ENCODE measurements at regions not wholly inside any gene's neighbourhood (a gene's known extent, or its start where the extent isn't known, plus 50 kb on each side); places are given as distances from the start of the nearest gene placed in this dataset.

DNA sequence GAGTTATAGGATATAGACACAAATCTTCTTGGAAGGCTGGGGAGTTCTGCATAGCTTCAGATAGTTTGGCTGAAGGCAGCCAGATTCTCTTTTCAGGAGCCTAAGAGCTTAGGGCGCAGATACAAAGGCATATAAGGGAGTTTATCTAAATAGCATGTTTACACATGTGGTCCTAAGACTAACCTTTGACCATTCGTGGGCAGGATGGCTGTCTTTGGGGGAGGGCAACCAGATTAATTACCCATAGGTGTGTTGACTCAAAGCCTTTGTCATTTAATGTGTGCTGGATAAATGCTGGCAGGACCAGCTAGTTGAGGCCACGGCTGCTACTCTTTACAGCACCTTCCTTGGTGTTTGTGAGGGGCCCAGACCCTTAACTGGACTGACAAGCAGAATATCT is 71.8 kb downstream of the IER5 start:
- Mint-ChIP-seq H3K4me1 (peaks cover 10 to 14% of the 10 kb centered on the region in 2 donors), H3K9me3 (peaks cover 20 to 28% of the 10 kb centered on the region in 2 donors), H3K4me3 (no peak overlapping the region), H3K36me3 (peaks cover 22 to 32% of the 10 kb centered on the region in 2 donors), H3K27me3 (peaks cover 0 to 4% of the 10 kb centered on the region in 2 donors), H3K27ac (no peak overlapping the region)
- ATAC-seq (replicated peaks) = no peak
- no peak for DNase-seq

DNA sequence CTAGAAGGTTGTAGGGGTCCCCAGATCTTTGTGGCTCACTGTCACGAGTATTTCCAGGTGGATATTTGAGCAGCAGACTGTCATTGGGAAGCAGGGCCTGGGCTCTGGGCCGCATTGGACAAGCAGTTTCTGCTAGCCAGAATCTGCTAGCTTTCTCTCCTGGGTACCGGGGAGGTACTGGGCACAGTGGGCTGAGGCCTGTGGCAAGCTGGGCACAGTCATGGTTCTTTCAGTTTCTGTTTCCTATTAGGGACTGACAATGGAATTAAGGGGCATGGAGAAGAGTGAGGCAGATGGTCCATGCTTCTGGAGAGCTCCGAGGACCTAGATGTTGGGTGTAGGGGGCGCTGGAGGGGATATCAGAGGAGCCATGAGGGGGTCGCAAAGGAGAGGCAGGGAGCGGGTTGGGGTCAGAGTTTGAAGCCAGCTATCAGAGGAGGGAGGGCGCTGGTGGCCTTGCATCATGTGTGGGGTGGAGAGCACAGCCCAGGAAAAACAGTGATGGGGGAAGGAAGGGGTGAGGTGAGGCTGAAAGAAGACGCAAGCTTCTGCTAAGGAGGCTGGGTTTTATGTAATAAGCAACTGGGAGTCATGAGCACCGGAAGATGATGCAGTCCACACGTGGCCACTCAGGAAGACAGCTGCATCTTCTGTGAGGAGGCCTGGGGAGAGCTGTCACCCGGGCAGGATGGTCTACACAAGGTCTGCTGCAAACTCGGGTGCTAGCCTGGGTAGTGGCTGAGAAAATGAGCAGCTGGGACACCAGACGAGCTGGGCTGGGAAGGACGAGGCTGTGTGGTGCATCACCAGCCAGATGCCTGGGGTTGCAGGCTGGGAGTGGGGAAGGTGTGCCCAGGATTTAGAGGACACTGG is 72.7 kb downstream of the IER5 start:
- H3K4me1 Mint-ChIP-seq = peaks cover 10 to 14% of the 10 kb centered on the region in 2 donors
- H3K27me3 Mint-ChIP-seq = peaks cover 0 to 4% of the 10 kb centered on the region in 2 donors
- H3K36me3 Mint-ChIP-seq = peaks cover 22 to 34% of the 10 kb centered on the region in 2 donors
- no peak for ATAC-seq (replicated peaks)
- no peak for DNase-seq
- H3K9me3 Mint-ChIP-seq = peaks cover 20 to 28% of the 10 kb centered on the region in 2 donors
- H3K4me3 Mint-ChIP-seq = no peak overlapping the region
- peak overlapping the region; percentile 53 for H3K27ac Mint-ChIP-seq

DNA sequence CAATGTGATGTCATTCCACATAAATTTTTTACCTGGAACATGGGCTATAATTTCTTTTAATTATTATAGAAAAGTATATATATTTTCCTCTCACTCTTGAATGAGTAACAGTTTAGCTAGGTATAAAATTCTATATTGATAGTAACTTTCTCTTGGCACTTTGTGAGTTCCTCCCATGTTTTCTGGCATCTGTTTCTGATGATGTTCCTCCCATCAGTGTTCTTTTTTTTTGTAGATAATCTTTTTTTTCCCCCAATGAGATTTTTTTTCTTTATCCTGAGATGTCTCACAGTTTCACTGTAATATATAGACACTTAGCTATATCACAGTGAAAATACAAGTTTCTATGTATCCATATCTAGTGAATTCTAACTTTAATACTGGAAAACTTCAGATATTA is 75.2 kb downstream of the IER5 start:
- Mint-ChIP-seq H3K4me3 (no peak overlapping the region), H3K27ac (no peak overlapping the region), H3K36me3 (peaks cover 20 to 34% of the 10 kb centered on the region in 2 donors), H3K9me3 (peaks cover 20 to 28% of the 10 kb centered on the region in 2 donors), H3K27me3 (no peaks in the 10 kb centered on the region), H3K4me1 (peaks cover 13 to 18% of the 10 kb centered on the region in 2 donors)
- ATAC-seq (replicated peaks) = no peak
- DNase-seq = no peak

DNA sequence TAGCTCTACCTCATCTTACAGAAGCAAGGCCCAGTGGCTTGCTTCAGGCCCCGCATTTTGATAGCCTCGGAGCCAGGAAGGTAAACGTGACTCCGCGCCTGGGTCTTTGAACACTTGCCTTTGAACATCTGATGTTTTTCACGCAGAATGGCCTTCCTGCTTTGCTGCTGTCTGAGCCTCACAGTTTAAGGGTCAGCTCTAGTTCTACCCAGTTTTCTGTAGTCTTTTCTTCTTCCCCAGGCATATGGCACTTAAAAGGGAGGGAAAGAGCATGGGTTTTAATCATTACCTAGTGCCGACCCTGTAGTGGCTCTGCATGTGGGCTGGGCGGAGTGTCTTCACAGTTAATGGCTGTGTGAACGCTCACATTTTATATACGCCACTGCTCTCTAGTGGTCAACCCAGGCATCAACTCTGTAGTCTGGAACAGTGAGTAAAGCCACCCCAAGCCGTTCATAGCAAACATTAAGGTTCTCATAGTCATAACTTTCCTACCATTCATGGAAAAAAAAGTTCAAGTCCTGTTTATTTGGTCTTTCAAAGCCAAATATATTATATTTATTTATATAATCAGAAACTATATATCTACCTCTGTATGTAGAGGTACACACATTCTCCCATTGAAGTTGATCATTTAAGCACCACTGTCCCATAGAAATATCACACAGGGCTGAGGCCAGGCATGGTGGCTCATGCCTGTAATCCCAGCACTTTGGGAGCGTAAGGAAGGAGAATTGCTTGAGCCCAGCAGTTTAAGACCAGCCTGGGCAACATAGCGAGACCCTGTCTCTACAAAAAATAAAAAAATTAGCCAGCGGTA is 78.1 kb downstream of the IER5 start:
- H3K4me3 Mint-ChIP-seq = no peak overlapping the region
- no peaks in the 10 kb centered on the region for H3K27me3 Mint-ChIP-seq
- H3K27ac Mint-ChIP-seq = no peak overlapping the region
- peaks cover 14 to 26% of the 10 kb centered on the region in 2 donors for H3K36me3 Mint-ChIP-seq
- ATAC-seq (replicated peaks) (peak; percentile 100), DNase-seq (peak; percentile 57)
- H3K9me3 Mint-ChIP-seq = peaks cover 15 to 20% of the 10 kb centered on the region in 2 donors
- peaks cover 3 to 5% of the 10 kb centered on the region in 2 donors for H3K4me1 Mint-ChIP-seq

DNA sequence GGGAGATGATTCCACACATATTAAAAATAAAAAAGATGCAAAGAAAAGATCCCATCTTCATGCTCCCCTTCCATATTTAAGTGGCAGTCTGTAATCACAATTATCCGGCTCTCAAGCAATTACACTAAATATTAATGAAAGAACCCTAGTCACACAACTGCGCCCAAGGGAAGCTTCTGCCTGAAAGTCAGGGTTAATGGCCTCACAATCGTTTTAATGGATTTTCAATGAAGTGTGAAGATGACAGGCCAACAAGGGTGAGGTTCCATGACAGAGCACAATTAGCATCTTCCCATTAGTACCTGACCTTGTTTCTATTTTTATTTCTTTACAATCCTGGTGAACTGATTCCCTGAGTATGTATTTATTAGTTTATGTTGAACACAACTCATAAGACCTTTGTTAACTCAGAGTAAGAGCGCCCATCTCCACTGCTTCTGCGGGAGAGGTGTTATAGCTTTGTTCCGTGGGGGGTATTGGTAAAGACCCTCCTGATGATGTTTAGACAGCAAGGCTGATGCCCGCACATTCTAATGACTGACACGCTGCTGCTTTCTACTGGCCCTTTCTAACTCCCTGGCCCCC is 80.9 kb downstream of the IER5 start:
- Mint-ChIP-seq H3K36me3 (peaks cover 4 to 15% of the 10 kb centered on the region in 2 donors), H3K27ac (no peak overlapping the region), H3K27me3 (peaks cover 6 to 8% of the 10 kb centered on the region in 2 donors), H3K4me1 (peaks cover 5% of the 10 kb centered on the region in 2 donors), H3K9me3 (peaks cover 4 to 9% of the 10 kb centered on the region in 2 donors), H3K4me3 (no peak overlapping the region)
- DNase-seq (no peak), ATAC-seq (replicated peaks) (no peak)

DNA sequence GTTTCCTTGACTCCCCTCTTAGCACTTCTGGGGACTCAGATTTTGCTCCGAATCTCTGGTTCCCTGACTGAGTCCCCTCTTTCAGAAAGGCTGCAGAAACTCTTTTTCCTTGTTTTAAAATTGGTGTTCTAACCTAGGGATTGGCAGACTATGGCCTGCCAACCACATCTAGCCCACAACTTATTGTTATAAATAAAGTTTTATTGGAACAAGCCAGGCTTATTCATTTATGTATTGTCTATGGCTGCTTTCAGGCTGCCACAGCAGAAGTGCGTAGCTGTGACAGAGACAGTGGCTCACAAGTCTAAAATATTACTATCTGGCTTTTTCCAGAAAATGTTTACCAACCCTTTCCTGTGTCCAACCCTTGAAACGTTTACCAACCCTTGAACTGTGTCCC is 81.7 kb downstream of the IER5 start:
- no peak for DNase-seq
- Mint-ChIP-seq H3K27me3 (peaks cover 6 to 8% of the 10 kb centered on the region in 2 donors), H3K9me3 (peaks cover 2 to 6% of the 10 kb centered on the region in 2 donors), H3K4me1 (peaks cover 5% of the 10 kb centered on the region in 2 donors), H3K27ac (no peak overlapping the region), H3K36me3 (peaks cover 2 to 11% of the 10 kb centered on the region in 2 donors), H3K4me3 (no peak overlapping the region)
- no peak for ATAC-seq (replicated peaks)

DNA sequence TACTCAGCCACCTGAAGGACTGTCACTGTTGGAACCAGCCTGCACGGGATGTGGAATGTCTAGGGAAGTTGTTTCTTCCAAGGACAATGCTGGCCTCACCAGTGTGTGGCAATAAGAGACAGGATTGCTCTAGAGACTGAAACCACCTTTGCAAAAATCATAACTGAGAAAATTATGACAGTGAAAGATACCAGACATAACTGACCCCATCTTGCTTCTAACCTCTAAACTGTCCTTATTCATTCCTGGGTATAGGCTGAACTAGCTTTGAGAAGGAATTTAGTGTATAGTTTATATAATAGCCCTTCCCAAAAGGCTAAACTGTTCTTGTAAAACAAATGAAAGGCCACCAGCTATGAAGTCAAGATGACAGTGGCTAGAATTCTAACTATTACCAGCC is 83.6 kb downstream of the IER5 start:
- DNase-seq = no peak
- peaks cover 0 to 8% of the 10 kb centered on the region in 2 donors for H3K36me3 Mint-ChIP-seq
- peaks cover 2 to 6% of the 10 kb centered on the region in 2 donors for H3K9me3 Mint-ChIP-seq
- no peak for ATAC-seq (replicated peaks)
- peaks cover 0 to 2% of the 10 kb centered on the region in 2 donors for H3K4me1 Mint-ChIP-seq
- H3K27me3 Mint-ChIP-seq = peaks cover 16 to 20% of the 10 kb centered on the region in 2 donors
- no peak overlapping the region for H3K4me3 Mint-ChIP-seq
- no peak overlapping the region for H3K27ac Mint-ChIP-seq

DNA sequence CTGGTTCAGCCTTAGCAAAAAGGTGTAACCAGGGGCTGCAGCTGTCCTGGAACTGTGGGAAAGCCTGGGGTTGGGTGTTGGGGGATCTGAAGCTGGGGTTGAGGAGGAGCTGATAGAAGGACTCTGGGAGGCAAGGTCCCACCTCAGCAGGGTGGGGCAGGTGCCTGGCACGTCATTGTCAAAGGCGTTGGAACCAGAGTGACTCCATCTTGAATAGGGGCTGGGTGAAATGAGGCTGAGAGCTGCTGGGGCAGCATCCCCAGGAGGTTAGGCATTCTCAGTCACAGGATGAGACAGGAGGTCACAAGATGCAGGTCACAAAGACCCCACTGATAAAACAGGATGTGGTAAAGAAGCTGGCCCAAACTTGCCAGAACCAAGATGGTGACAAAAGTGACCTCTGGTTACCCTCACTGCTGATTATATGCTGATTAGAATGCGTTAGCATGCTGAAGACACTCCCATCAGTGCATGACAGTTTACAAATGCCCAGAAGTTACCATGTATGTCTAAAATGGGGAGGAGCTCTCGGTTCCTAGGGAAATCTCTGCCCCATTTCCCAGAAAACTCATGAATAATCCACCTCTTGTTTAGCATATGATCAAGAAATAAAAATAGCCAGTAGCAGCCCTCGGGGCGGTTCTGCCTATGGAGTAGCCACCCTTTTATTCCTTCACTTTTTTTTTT is 85.4 kb downstream of the IER5 start:
- ATAC-seq (replicated peaks) (no peak), DNase-seq (no peak)
- Mint-ChIP-seq H3K36me3 (peaks cover 2 to 8% of the 10 kb centered on the region in 2 donors), H3K4me3 (no peak overlapping the region), H3K9me3 (peaks cover 2 to 6% of the 10 kb centered on the region in 2 donors), H3K27ac (no peak overlapping the region), H3K4me1 (peaks cover 0 to 2% of the 10 kb centered on the region in 2 donors), H3K27me3 (peaks cover 16 to 20% of the 10 kb centered on the region in 2 donors)

DNA sequence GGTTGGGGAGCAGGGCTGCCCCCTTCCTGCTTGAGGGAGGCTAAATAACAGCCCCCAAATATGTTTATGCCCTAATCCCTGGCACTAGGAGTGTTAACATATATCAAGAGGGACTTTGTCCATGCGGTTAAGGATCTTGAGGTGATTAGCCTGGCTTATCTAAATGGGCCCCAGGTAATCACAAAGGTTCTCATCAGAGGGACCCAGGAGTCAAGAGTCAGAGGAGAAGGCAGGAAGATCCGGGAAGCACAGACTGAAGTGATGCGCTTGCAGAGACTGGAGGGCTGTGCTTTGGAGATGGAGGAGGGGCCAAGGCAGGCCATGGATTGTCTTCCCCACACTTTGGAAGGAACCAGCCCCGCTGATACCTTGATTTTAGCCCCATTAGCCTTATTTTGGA is 86.4 kb downstream of the IER5 start:
- no peak overlapping the region for H3K27ac Mint-ChIP-seq
- peaks cover 2 to 6% of the 10 kb centered on the region in 2 donors for H3K9me3 Mint-ChIP-seq
- H3K4me3 Mint-ChIP-seq = no peak overlapping the region
- peaks cover 2 to 8% of the 10 kb centered on the region in 2 donors for H3K36me3 Mint-ChIP-seq
- DNase-seq (no peak), ATAC-seq (replicated peaks) (no peak)
- peaks cover 1 to 2% of the 10 kb centered on the region in 2 donors for H3K4me1 Mint-ChIP-seq
- peaks cover 18 to 20% of the 10 kb centered on the region in 2 donors for H3K27me3 Mint-ChIP-seq

DNA sequence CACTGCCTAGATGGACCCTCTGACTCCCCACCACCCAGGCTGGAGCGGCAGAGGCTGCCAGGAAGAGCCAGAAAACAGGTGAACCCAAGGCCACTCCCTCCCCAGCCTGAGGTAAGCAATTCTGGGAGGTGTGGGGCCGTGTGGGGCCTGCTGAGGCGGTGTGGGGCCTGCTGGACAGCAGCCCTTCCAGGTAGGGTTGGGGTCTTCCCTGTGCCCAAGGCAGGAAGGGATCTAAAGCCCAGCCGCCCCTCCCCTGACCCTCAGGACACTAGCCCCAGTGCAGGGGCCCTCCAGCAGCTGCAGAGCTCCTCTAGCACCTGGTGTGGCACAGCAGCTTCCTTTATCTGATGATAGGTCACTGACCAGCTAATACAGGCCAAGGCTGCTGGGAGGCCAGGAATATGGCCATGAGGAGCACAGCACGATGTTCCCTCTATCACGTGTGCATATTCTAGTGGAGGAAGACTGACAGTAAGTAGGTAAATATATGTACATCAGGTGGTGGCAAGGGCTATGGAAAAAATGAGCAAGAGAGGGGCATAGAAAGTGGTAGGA is 86.9 kb downstream of the IER5 start:
- DNase-seq = no peak
- H3K9me3 Mint-ChIP-seq = peaks cover 2 to 6% of the 10 kb centered on the region in 2 donors
- H3K27me3 Mint-ChIP-seq = peaks cover 20 to 22% of the 10 kb centered on the region in 2 donors
- H3K36me3 Mint-ChIP-seq = peaks cover 2 to 8% of the 10 kb centered on the region in 2 donors
- H3K4me1 Mint-ChIP-seq = peaks cover 2 to 7% of the 10 kb centered on the region in 2 donors
- no peak overlapping the region for H3K27ac Mint-ChIP-seq
- H3K4me3 Mint-ChIP-seq = no peak overlapping the region
- ATAC-seq (replicated peaks) = no peak

DNA sequence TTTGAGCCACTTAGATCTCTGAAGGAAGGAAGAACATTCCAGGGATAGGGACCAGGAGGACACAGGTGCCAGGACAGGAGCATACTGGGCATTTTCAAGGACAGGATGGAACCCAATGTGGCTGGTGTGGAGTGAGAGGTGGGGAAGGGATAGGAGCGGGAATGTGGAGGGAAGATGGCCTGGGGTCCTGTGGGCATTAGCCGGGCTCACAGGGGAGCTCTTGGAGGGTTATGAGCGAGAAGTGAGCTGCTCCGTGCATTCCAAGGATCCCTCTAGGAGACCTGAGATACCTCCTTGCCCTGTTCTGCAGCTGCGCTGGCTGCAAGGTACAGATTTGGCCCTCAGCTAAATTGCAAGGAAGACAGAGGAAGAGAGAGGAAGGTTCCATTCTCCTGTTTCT is 87.5 kb downstream of the IER5 start:
- Mint-ChIP-seq H3K27me3 (peaks cover 20 to 22% of the 10 kb centered on the region in 2 donors), H3K27ac (no peak overlapping the region), H3K4me1 (peaks cover 2 to 9% of the 10 kb centered on the region in 2 donors), H3K9me3 (peaks cover 2 to 6% of the 10 kb centered on the region in 2 donors), H3K36me3 (peaks cover 2 to 8% of the 10 kb centered on the region in 2 donors), H3K4me3 (no peak overlapping the region)
- ATAC-seq (replicated peaks) = no peak
- no peak for DNase-seq

DNA sequence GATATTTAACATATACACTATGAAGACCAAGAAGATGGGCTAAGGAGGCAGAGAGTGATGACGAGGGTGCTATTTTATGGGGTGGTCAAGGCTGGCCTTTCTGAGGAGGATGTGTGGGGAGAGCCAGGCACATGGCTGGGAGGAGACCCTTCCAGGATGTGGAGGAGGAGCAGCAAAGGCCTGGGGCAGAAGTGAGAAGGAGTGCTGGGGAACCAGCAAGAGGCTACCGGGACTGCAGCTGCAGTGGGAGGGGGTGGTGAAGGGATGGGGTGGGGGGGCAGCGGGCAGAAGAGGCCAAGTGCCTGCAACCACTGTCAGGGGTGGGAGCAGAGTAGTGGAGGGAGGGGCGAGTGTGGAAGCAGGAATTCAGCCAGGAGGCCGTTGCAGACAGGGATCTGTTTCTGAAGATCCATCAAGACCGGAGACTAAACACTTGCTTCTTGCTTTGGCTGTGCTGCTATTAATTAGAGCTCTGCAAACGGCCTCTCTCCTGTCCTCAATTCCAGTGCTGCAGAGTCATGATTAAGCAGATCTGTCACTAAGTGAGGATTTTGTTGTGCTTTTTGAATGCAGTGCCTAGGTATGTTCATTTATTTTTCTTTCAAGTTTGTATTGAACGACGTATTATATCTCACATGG is 89.9 kb downstream of the IER5 start:
- H3K27ac Mint-ChIP-seq = no peak overlapping the region
- DNase-seq = no peak
- peaks cover under 1% of the 10 kb centered on the region in 2 donors for H3K9me3 Mint-ChIP-seq
- ATAC-seq (replicated peaks) = no peak
- H3K4me3 Mint-ChIP-seq = no peak overlapping the region
- peaks cover 2 to 9% of the 10 kb centered on the region in 2 donors for H3K4me1 Mint-ChIP-seq
- H3K27me3 Mint-ChIP-seq = peaks cover 22 to 28% of the 10 kb centered on the region in 2 donors
- peaks cover 2 to 4% of the 10 kb centered on the region in 2 donors for H3K36me3 Mint-ChIP-seq
